MM.1S (cell line): ENCODE measurements at regions not wholly inside any gene's neighbourhood (a gene's known extent, or its start where the extent isn't known, plus 50 kb on each side); places are given as distances from the start of the nearest gene placed in this dataset.

ENCODE experiments used
- CTCF ChIP-seq: fragments of 300-600 bp; sonication (generic); IDR thresholded peaks from 2 replicates; pipeline ENCODE4 v1.5.1; 2016; ENCODE audit warnings: antibody characterized with exemption, low read length, mixed read lengths
- EZH2 ChIP-seq: fragments of 300-600 bp; sonication (generic); optimal IDR thresholded peaks from 2 replicates; pipeline ENCODE3; 2017; ENCODE audit warnings: low read depth, mild to moderate bottlenecking, antibody characterized with exemption, low read length, mixed read lengths
- EZH2phosphoT487 ChIP-seq: fragments of 300-600 bp; sonication (generic); IDR thresholded peaks from 2 replicates; pipeline ENCODE4 v1.6.1; 2018; ENCODE audit warnings: antibody characterized with exemption, low read length

- TF ChIP-seq CTCF = no peak
- no peak for TF ChIP-seq EZH2
- TF ChIP-seq EZH2phosphoT487 = no peak
These were observed 625.1 kb downstream of the PRELID2 start for GRCh38 chr5:145210020-145210419.
